Left lung (tissue), 4 donors: ENCODE measurements at regions not wholly inside any gene's neighbourhood (a gene's known extent, or its start where the extent isn't known, plus 50 kb on each side); places are given as distances from the start of the nearest gene placed in this dataset.

Experiments used
- ATAC-seq: fragments of 200-7000 bp; cut with Tn5 transposase; one replicate; pipeline ENCODE4 v1.9.1; 2020; ENCODE audit warnings: moderate library complexity
- DNase-seq, 4 donors: peaks; one replicate each; pipeline ENCODE4 v3.0.0-alpha.2; 2013 to 2020
- H3K27ac ChIP-seq, 2 donors: fragments of 200-600 bp; sonication (generic) in 1 of 2; one replicate each; pipeline versions ENCODE4 v1.5.0 to v1.8.0; 2020 to 2021
- H3K27me3 ChIP-seq, 2 donors: fragments of 200-600 bp; sonication (generic) in 1 of 2; one replicate each; pipeline versions ENCODE4 v1.5.0 to v1.8.0; 2020 to 2021
- H3K36me3 ChIP-seq, 2 donors: fragments of 200-600 bp; sonication (generic) in 1 of 2; one replicate each; pipeline versions ENCODE4 v1.5.0 to v1.8.0; 2020 to 2021
- H3K4me1 ChIP-seq, 2 donors: fragments of 200-600 bp; one replicate each; pipeline ENCODE4 v1.8.0; 2021
- H3K4me3 ChIP-seq, 2 donors: fragments of 200-600 bp; sonication (generic) in 1 of 2; one replicate each; pipeline versions ENCODE4 v1.5.0 to v1.8.0; 2020 to 2021; ENCODE audit warnings: mild to moderate bottlenecking in 1 of 2
- H3K9me3 ChIP-seq, 2 donors: fragments of 200-600 bp; sonication (generic) in 1 of 2; one replicate each; pipeline versions ENCODE4 v1.5.0 to v1.8.0; 2020 to 2021
- intact Hi-C, 2 donors: fragments of 100-400 bp; cut with DNase I; formaldehyde crosslinking; loops; one replicate each; pipeline versions ENCODE4 v1.11.2 to v1.14.2; 2022
- TF ChIP-seq, protein P1 (sequence below), 2 donors: fragments of 200-600 bp; sonication (generic) in 1 of 2; IDR thresholded peaks; one replicate each; pipeline versions ENCODE4 v1.5.0 to v1.8.0; 2021; ENCODE audit warnings: antibody characterized with exemption in 2 of 2
- donor health status: DM: no; HTN: yes; CAD: no.
- donor health status: DM: no; HTN: no; CAD: no.

DNA sequence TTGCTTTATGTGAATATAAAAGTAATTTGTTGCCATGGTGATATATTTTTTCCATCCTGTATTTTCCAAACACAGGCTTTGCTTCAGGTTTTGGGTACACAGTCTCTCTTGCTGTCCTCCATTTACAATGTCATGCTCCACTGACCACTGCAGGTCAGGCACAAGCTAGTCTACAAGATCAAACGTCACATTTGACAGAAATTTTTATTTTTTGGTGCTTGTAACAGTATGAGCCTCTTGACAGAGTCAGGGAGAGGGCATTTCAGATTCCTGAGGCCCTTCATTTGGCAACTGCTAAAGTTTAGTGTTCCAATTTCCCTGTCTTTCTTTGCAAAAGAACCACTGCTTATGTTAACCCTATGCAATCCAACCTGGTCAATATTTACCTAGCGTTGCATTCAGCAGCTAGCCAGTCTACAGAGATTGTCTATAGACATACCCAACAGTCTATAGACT, 175.0 kb downstream of the RFC3 start:
- DNase-seq (peak in 2 of 4 donors; percentile 16 to 30), ATAC-seq (no peak)
- H3K4me3 ChIP-seq = no peak overlapping the region
- no peaks in the 10 kb centered on the region for H3K4me1 ChIP-seq
- H3K27me3 ChIP-seq = no peaks in the 10 kb centered on the region
- H3K9me3 ChIP-seq = no peaks in the 10 kb centered on the region
- TF ChIP-seq, protein P1, sequence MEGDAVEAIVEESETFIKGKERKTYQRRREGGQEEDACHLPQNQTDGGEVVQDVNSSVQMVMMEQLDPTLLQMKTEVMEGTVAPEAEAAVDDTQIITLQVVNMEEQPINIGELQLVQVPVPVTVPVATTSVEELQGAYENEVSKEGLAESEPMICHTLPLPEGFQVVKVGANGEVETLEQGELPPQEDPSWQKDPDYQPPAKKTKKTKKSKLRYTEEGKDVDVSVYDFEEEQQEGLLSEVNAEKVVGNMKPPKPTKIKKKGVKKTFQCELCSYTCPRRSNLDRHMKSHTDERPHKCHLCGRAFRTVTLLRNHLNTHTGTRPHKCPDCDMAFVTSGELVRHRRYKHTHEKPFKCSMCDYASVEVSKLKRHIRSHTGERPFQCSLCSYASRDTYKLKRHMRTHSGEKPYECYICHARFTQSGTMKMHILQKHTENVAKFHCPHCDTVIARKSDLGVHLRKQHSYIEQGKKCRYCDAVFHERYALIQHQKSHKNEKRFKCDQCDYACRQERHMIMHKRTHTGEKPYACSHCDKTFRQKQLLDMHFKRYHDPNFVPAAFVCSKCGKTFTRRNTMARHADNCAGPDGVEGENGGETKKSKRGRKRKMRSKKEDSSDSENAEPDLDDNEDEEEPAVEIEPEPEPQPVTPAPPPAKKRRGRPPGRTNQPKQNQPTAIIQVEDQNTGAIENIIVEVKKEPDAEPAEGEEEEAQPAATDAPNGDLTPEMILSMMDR (IDR thresholded peaks at IDR 0.05) = no peak
- no peaks in the 10 kb centered on the region for H3K36me3 ChIP-seq
- no peak overlapping the region for H3K27ac ChIP-seq
- intact Hi-C loops = no loop called here

DNA sequence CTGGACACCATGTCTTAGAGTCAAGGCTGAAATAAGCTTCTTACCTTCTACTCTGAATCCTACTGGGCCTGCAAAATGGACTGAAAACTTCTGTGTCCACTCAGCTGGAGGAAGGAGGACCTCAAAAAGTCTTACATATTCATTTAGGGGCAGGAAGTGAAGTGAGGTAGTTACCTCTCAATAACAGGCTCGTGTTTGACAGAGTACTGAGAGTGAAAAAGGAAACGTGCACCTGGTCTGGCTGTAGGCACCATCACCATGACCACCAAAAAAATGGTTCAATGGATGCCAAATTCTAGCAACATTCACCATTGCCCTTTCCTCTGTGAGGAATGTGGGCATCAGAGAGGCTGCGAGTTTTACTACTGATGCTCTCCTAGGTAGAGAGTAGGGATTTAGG, 176.2 kb downstream of the RFC3 start:
- DNase-seq (no peak), ATAC-seq (no peak)
- H3K36me3 ChIP-seq = no peaks in the 10 kb centered on the region
- H3K27me3 ChIP-seq = no peaks in the 10 kb centered on the region
- H3K4me3 ChIP-seq = no peak overlapping the region
- H3K4me1 ChIP-seq = no peaks in the 10 kb centered on the region
- intact Hi-C loops = no loop called here
- no peaks in the 10 kb centered on the region for H3K9me3 ChIP-seq
- no peak overlapping the region for H3K27ac ChIP-seq
- TF ChIP-seq, protein P1 (IDR thresholded peaks at IDR 0.05) = no peak

DNA sequence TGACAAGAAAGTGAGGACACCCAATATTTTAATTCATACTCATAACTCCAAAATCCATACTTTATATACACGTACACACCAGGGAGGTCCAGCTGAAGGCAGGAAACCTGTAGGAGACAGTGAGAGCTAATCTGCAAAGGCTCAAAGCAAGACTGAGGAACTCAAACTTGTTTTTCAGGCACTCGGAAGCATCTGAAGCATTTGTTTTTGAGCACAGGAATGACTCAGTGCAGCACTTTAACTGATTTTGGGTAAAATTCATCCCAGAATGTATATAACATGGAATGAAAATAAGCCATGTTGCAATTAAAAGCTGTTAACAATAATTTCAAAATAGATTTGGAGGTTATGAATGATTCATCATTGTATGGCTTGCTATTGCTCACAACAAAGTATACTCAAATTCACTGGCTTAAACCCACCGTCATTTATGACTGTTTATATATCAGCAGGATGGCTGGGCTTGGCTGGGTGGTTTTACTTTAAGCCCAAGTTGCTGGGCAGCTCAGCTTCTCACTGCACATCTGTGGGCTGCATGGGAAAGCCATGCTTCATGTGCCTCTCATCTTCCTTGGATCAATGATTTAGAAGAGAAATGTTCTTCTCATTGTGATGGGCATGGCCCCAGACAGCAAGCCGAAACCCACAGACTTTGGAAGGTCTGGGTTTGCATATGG, 177.0 kb downstream of the RFC3 start:
- intact Hi-C loops = no loop called here
- H3K27me3 ChIP-seq = no peaks in the 10 kb centered on the region

DNA sequence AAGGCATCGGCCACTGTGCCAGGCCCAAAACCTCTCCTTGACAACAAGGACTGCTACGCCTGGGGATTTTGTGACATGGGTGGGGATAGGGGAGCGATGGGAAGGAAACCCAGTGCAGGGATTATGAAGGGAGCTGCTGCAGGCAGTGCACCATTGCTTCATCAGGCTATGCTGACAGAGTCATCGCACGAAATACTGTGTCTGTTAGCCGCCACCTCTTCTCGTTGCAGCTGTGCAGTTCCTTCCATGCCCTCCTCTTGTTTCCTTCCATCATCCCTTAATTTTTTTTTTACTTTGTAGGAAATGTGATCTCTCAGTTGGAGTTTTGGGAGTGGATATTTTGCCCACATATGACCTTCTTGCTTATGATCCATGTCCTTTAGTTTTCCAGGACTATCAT, 178.7 kb downstream of the RFC3 start:
- no peaks in the 10 kb centered on the region for H3K27me3 ChIP-seq
- DNase-seq (no peak), ATAC-seq (no peak)
- TF ChIP-seq, protein P1 (IDR thresholded peaks at IDR 0.05) = no peak
- no peaks in the 10 kb centered on the region for H3K36me3 ChIP-seq
- H3K4me1 ChIP-seq = no peaks in the 10 kb centered on the region
- intact Hi-C loops = no loop called here
- H3K9me3 ChIP-seq = no peaks in the 10 kb centered on the region
- H3K4me3 ChIP-seq = no peak overlapping the region
- H3K27ac ChIP-seq = no peak overlapping the region

More for the DNA sequence above, 177.0 kb downstream of the RFC3 start:
- Histone ChIP-seq H3K4me1 (no peaks in the 10 kb centered on the region), H3K36me3 (no peaks in the 10 kb centered on the region), H3K27ac (no peak overlapping the region), H3K4me3 (no peak overlapping the region), H3K9me3 (no peaks in the 10 kb centered on the region)
- TF ChIP-seq, protein P1 (IDR thresholded peaks at IDR 0.05) = no peak
- ATAC-seq = no peak
- DNase-seq = no peak

DNA sequence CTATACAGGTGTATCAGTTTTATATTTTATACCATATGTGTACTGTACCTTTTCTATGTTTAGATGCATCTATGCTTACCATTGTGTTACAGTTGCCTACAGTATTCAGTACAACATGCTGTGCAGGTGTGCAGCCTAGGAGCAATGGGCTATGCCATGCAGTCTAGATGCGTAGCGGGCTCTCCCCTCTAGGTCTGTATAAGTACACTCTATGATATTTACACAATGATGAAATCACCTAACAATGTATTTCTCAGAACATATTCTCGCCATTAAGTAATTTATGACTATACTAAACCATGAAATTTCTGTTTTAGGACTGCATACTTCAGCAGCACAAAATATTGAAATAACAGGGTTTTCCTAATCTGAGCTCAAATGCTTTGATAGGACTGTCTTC, 179.6 kb downstream of the RFC3 start:
- no peaks in the 10 kb centered on the region for H3K4me1 ChIP-seq
- DNase-seq = peak in 1 of 4 donors; percentile 32
- no peaks in the 10 kb centered on the region for H3K9me3 ChIP-seq
- no peak overlapping the region for H3K4me3 ChIP-seq
- no peaks in the 10 kb centered on the region for H3K36me3 ChIP-seq
- no peak overlapping the region for H3K27ac ChIP-seq
- intact Hi-C loops = no loop called here
- peak; percentile 95 for ATAC-seq
- TF ChIP-seq, protein P1 (IDR thresholded peaks at IDR 0.05) = no peak
- no peaks in the 10 kb centered on the region for H3K27me3 ChIP-seq
